ENCODE measurements at regions not wholly inside any gene's neighbourhood (a gene's known extent, or its start where the extent isn't known, plus 50 kb on each side); places are given as distances from the start of the nearest gene placed in this dataset.

GRCh38 chr13:33624740-33625139 is 193.2 kb upstream of the RFC3 start:
- no peak for DNase-seq (ENCODE audit: low spot score)

GRCh38 chr13:33626407-33626806 is 191.5 kb upstream of the RFC3 start:
- no peak for DNase-seq (ENCODE audit: low spot score)

GRCh38 chr13:33628662-33629061 is 189.3 kb upstream of the RFC3 start:
- no peak for DNase-seq (ENCODE audit: low spot score)

- no peak for DNase-seq (ENCODE audit: low spot score)
Observed at GRCh38 chr13:33629605-33630360, 188.2 kb upstream of the RFC3 start.

GRCh38 chr13:33633701-33634545 is 184.0 kb upstream of the RFC3 start:
- DNase-seq (ENCODE audit: low spot score), result peak; percentile 6

- DNase-seq (ENCODE audit: low spot score), result no peak
Observed at GRCh38 chr13:33634546-33634982, 183.4 kb upstream of the RFC3 start.

GRCh38 chr13:33636243-33636642 is 181.7 kb upstream of the RFC3 start:
- DNase-seq (ENCODE audit: low spot score), result no peak

GRCh38 chr13:33636955-33637670 is 180.8 kb upstream of the RFC3 start:
- DNase-seq (ENCODE audit: low spot score), result no peak

- no peak for DNase-seq (ENCODE audit: low spot score)
Observed at GRCh38 chr13:33637978-33638743, 179.8 kb upstream of the RFC3 start.

- no peak for DNase-seq (ENCODE audit: low spot score)
Observed at GRCh38 chr13:33639158-33639557, 178.8 kb upstream of the RFC3 start.

GRCh38 chr13:33639626-33640080 is 178.3 kb upstream of the RFC3 start:
- no peak for DNase-seq (ENCODE audit: low spot score)

- DNase-seq (ENCODE audit: low spot score), result no peak
Observed at GRCh38 chr13:33640832-33641231, 177.1 kb upstream of the RFC3 start.

GRCh38 chr13:33642374-33643065 is 175.4 kb upstream of the RFC3 start:
- no peak for DNase-seq (ENCODE audit: low spot score)

- no peak for DNase-seq (ENCODE audit: low spot score)
Observed at GRCh38 chr13:33644581-33645543, 173.1 kb upstream of the RFC3 start.

- no peak for DNase-seq (ENCODE audit: low spot score)
Observed at GRCh38 chr13:33645591-33646554, 172.1 kb upstream of the RFC3 start.

- DNase-seq (ENCODE audit: low spot score), result no peak
Observed at GRCh38 chr13:33649212-33649878, 168.6 kb upstream of the RFC3 start.

- no peak for DNase-seq (ENCODE audit: low spot score)
Observed at GRCh38 chr13:33651766-33652165, 166.2 kb upstream of the RFC3 start.

GRCh38 chr13:33657274-33657673 is 160.7 kb upstream of the RFC3 start:
- DNase-seq (ENCODE audit: low spot score), result no peak

Measured in A172 (cell line).